HepG2 (cell line): ENCODE measurements at regions not wholly inside any gene's neighbourhood (a gene's known extent, or its start where the extent isn't known, plus 50 kb on each side); places are given as distances from the start of the nearest gene placed in this dataset.

ENCODE experiments used
- ATAC-seq: fragments of 200-7000 bp; cut with Tn5 transposase; 3 replicates; pipeline ENCODE4 v1.9.1; 2020; ENCODE audit warnings: mild to moderate bottlenecking, moderate library complexity
- BruUV-seq: library from RNA; stranded (reverse); fragments of 400-500 nt; replicated peaks from 2 replicates; lab custom pipeline; 2021; lab: Mats Ljungman, UMichigan
- CTCF ChIA-PET: fragments of 300-600 bp; formaldehyde crosslinking; extraction: SDS; loops from one replicate; lab custom pipeline; 2021; ENCODE audit warnings: low total read pairs, inconsistent platforms, low intra/inter-chr PET ratio; lab: Yijun Ruan, JAX
- POLR2A ChIA-PET: fragments of 350-600 bp; sonication (Branson Sonifier 250); formaldehyde crosslinking; loops from one replicate; lab custom pipeline; 2020; ENCODE audit warnings: antibody characterized with exemption, inconsistent platforms; lab: Yijun Ruan, JAX
- DNase-seq: peaks from one replicate; pipeline ENCODE4 v3.0.0-alpha.2; 2015; ENCODE audit warnings: low spot score
- FAIRE-seq: peaks from 3 replicates; lab custom pipeline; 2011; peaks lifted over from hg19 to GRCh38; lab: Jason Lieb, UNC
- H2AFZ ChIP-seq: one replicate; pipeline ENCODE4 v1.6.1; 2011; ENCODE audit warnings: low read length, inconsistent platforms
- H3K27ac ChIP-seq: fragments of 300-600 bp; 3 replicates; pipeline ENCODE4 v1.8.0; 2011; ENCODE audit warnings: mixed run types, mild to moderate bottlenecking, mixed read lengths, low read length, inconsistent platforms; ENCODE audit not compliant: insufficient read depth; ENCODE audit errors: extremely low read length
- H3K27me3 ChIP-seq, 2 experiments: fragments of 200-600 bp in 1 of 2; 2 replicates in 1 of 2; 3 replicates in 1 of 2; pipeline versions ENCODE4 v1.6.0 to v1.8.0; 2011; ENCODE audit warnings: low read length in 2 of 2, mild to moderate bottlenecking in 2 of 2, moderate library complexity in 2 of 2, inconsistent platforms in 1 of 2; ENCODE audit not compliant: insufficient read depth in 2 of 2, control insufficient read depth in 1 of 2
- H3K36me3 ChIP-seq, 2 experiments: fragments of 200-600 bp in 1 of 2; replicated peaks in 1 of 2; 2 replicates in 1 of 2; 3 replicates in 1 of 2; pipeline versions ENCODE4 v1.5.1 to v1.8.0; 2011; ENCODE audit warnings: low read length in 2 of 2, inconsistent platforms in 1 of 2; ENCODE audit not compliant: insufficient read depth in 2 of 2, control insufficient read depth in 1 of 2
- H3K4me1 ChIP-seq: 2 replicates; pipeline ENCODE4 v1.5.1; 2012; ENCODE audit warnings: low read length, inconsistent platforms; ENCODE audit not compliant: insufficient read depth
- H3K4me2 ChIP-seq: 2 replicates; pipeline ENCODE4 v1.6.0; 2011; ENCODE audit warnings: low read depth, low read length, inconsistent platforms
- H3K4me3 ChIP-seq, 3 experiments: fragments of 200-600 bp in 1 of 3; sonication (generic), shearing (Covaris generic) in 1 of 3; replicated peaks in 1 of 3; 2 replicates each; pipeline ENCODE4 v1.5.1; 2011 to 2016; ENCODE audit warnings: low read length in 3 of 3, inconsistent platforms in 2 of 3, low read depth in 2 of 3, mild to moderate bottlenecking in 2 of 3, control low read depth in 1 of 3, mixed read lengths in 1 of 3; ENCODE audit not compliant: insufficient read depth in 1 of 3
- H3K79me2 ChIP-seq: one replicate; pipeline ENCODE4 v1.6.1; 2011; ENCODE audit warnings: low read length, inconsistent platforms; ENCODE audit not compliant: insufficient read depth
- H3K9ac ChIP-seq: 2 replicates; pipeline ENCODE4 v1.6.0; 2011; ENCODE audit warnings: mild to moderate bottlenecking, low read depth, low read length, inconsistent platforms; ENCODE audit not compliant: insufficient read depth
- H3K9me3 ChIP-seq: 2 replicates; pipeline ENCODE4 v1.5.1; 2012; ENCODE audit warnings: mild to moderate bottlenecking, low read length
- H4K20me1 ChIP-seq: 2 replicates; pipeline ENCODE4 v1.6.0; 2011; ENCODE audit warnings: inconsistent platforms, mild to moderate bottlenecking, low read length, moderate library complexity; ENCODE audit not compliant: insufficient read depth
- DZIP1 ChIP-seq: sonication (generic); formaldehyde crosslinking; IDR thresholded peaks from 2 replicates; pipeline ENCODE4 v1.5.0; 2020; ENCODE audit warnings: mild to moderate bottlenecking, missing genetic modification reagents
- MBD4 ChIP-seq: IDR thresholded peaks from 2 replicates; pipeline ENCODE4 v1.6.1; 2012; ENCODE audit warnings: low read length, inconsistent platforms, borderline replicate concordance
- NR1H2 ChIP-seq: sonication (generic); formaldehyde crosslinking; IDR thresholded peaks from 2 replicates; pipeline ENCODE4 v1.8.1; 2022; ENCODE audit warnings: low read depth, missing genetic modification reagents, borderline replicate concordance
- SP4 ChIP-seq: sonication (generic); formaldehyde crosslinking; IDR thresholded peaks from 2 replicates; pipeline ENCODE4 v1.8.1; 2023; ENCODE audit warnings: mild to moderate bottlenecking, missing genetic modification reagents
- SPEN ChIP-seq: sonication (generic); formaldehyde crosslinking; IDR thresholded peaks from 2 replicates; pipeline ENCODE4 v1.5.1; 2020; ENCODE audit warnings: low read depth, mild to moderate bottlenecking, missing genetic modification reagents
- ZNF724P ChIP-seq: sonication (generic); formaldehyde crosslinking; IDR thresholded peaks from 2 replicates; pipeline ENCODE4 v1.8.0; 2022; ENCODE audit warnings: missing genetic modification reagents, borderline replicate concordance
- WGBS: methylation state at CpG from one replicate; pipeline ENCODE4 v1.1.6; 2017; ENCODE audit warnings: low lambda C conversion rate; 5-methylcytosine and 5-hydroxymethylcytosine counted together
- in situ Hi-C: cut with HindIII; loops from 2 replicates; pipeline ENCODE4 v1.10.0; 2017; ENCODE audit warnings: low pct_unique_long_range_greater_than_20kb; ENCODE audit not compliant: extremely low pct_ligation_motif_present
- intact Hi-C: fragments of 100-400 bp; cut with micrococcal nuclease; formaldehyde crosslinking; loops from one replicate; pipeline ENCODE4 v1.10.0; 2022; ENCODE audit not compliant: unreplicated experiment

DNA sequence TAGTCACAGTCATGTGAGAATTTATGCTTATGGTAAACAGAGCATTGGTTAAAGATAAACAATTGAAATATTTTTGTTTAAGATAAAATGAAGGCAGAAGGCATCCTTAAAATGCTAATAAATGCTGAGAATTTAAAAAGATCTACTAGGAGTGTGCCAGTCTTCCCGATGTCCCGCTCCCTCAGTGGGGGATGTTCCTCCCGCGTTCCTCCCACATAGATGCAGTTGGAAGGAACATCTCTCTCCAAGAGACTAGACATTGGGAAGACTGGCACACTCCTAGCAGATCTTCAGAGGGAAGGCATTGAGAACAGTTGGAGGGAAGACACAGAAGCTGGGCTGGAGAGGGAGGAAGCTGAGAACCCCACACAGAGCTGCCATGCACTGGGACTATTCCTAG, 203.3 kb downstream of the EDN1 start (continued):
- no peak for TF ChIP-seq NR1H2 (CRISPR knock-in tag)
- no peak for TF ChIP-seq MBD4
- no peak for TF ChIP-seq SP4 (CRISPR knock-in tag)

DNA sequence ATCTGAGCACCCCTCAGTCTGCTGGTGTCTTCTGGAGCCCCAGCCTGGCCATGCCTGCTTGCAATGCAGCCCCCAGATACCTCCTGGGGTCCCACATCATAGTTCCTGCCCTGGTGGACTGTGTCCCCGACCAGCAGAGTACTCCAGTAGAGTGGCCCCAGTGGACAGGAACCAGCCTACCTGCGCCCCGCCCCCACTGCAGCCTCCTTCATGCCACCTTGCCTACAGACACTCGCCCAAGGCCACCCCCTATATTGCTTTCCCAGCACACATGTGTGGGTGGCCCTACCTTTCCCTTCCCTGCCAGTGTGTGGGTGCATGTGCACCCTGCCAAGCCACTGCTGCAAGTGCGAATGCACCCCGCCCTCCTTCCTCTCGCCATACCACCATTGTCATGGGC, 204.0 kb downstream of the EDN1 start:
- H2AFZ ChIP-seq, result no peak overlapping the region
- H3K79me2 ChIP-seq, result no peaks in the 10 kb centered on the region
- H3K4me1 ChIP-seq, result no peaks in the 10 kb centered on the region
- no peaks in the 10 kb centered on the region for H3K9me3 ChIP-seq
- FAIRE-seq, result no peak
- no peak for DNase-seq
- BruUV-seq, result no TSS peak
- in situ Hi-C loops, result no loop called here
- no peak overlapping the region for H3K4me2 ChIP-seq
- 60% methylated on average over 6 of the region's 7 CpGs for WGBS
- H3K36me3 ChIP-seq, result no peaks in the 10 kb centered on the region
- no peak for TF ChIP-seq SPEN
- TF ChIP-seq ZNF724P (CRISPR knock-in tag), result no peak
- TF ChIP-seq DZIP1 (CRISPR knock-in tag), result no peak
- TF ChIP-seq, all 625 proteins: peak for 0
- POLR2A ChIA-PET, result no interaction called here
- no peaks in the 10 kb centered on the region for H4K20me1 ChIP-seq
- no peak overlapping the region for H3K9ac ChIP-seq
- H3K4me3 ChIP-seq, result no peak overlapping the region
- H3K27me3 ChIP-seq, result no peaks in the 10 kb centered on the region
- H3K27ac ChIP-seq, result no peak overlapping the region
- intact Hi-C loops, result no loop called here
- no peak; the same call in 1 of the 3 replicates for ATAC-seq
- CTCF ChIA-PET, result no interaction called here
